ENCODE measurements at regions not wholly inside any gene's neighbourhood (a gene's known extent, or its start where the extent isn't known, plus 50 kb on each side); places are given as distances from the start of the nearest gene placed in this dataset.

- no peak for DNase-seq
These were observed 1584.8 kb downstream of the SLITRK5 start for GRCh38 chr13:89255844-89256406.

DNA sequence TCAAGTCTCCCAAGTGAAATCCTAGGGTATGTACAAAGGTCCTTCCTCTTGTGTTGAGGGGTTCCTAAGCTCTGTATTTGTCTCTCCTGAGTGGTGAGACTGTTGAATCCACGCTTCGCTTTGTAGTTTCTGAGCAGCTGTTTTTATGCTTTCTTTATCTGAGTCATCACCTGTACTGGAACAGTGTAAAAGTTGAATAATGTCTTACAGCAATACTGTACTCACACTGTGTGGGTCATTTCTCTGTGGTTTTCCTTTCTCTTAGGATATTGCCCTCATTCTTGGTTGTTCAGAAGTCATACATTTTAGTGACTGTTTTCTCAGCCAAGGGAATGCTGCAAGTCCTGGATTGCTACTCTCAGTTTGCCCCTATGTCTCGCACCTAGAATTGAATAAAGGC is 1596.6 kb downstream of the SLITRK5 start:
- no peak for DNase-seq

DNA sequence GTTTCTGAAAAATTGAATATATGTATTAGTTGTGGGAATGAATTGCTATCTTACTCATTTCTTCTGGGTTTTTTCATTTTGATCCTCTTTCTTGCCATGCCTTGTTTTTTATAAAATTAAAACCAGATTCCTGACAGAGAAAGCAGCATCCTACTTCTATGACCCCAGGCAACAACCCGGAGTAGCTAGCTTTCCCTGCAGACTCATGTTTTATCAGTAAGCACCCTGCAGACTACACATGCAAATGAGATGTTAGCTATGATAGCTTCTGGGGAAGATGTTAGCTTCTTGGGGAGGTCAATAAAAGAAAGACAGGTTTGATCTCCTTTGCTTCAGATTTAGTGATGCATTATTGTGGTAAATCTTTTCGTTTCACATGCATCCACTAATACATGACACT is 1598.6 kb downstream of the SLITRK5 start:
- DNase-seq = no peak

DNA sequence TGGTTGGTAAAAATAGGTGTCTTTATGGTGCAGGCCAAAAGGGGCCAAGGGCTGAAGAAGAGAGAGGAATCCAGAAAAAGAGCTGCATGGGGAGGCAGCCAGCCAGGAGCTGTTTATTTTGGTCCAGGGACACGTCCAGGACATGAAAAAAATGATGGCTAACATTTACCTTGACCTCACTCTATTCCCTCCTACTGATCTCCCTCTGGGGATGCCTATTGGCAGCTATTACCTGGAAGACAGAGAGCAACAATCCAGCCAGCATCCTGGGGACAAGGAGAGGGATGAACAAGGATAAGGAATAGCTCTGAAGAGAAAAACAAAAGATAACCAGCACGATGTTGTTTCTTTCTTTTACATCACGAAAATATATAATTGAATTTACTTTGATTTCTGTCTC is 1599.6 kb downstream of the SLITRK5 start:
- DNase-seq = no peak

- DNase-seq = no peak
These were observed 1608.2 kb downstream of the SLITRK5 start for GRCh38 chr13:89279374-89279773.

DNA sequence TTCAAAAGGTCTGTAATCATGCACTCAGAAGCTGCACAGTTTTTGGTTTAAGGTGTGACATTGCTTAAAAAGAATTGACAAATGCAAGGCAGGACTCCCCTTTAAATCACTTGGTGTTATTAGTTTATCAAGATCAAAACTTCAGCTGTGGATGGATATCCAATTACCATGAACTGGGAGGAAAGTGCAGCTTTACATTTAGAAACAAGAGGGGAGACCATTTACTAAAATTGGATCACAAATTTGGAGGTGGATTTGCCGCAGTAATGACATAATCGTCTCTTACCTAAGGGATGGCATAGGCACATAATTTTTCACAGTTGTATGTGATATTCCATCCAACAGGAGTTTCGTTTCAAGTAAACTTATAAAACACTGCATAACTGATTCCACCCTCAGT is 1610.2 kb downstream of the SLITRK5 start:
- no peak for DNase-seq

DNA sequence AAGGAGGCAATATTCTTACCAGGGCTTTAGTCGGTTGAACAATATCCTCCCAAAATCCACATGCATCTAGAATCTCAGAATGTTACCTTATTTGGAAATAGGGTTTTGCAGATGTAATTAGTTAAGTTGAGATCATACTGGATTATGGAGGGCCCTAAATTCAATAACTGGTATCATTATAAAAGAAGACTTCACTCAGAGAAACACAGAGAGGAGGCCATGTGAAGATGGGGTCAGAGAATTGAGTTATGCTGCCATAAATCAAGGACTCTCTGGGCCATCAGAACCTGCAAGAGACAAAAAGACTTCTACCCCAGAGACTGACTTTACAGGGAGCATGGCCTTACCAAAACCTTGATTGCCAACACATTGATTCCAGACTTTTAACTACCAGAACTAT is 1611.1 kb downstream of the SLITRK5 start:
- DNase-seq = no peak

- DNase-seq = no peak
These were observed 1616.2 kb downstream of the SLITRK5 start for GRCh38 chr13:89287381-89287780.

- no peak for DNase-seq
These were observed 1623.1 kb downstream of the SLITRK5 start for GRCh38 chr13:89294115-89294867.

GRCh38 chr13:89307278-89307677 is 1636.1 kb downstream of the SLITRK5 start:
- DNase-seq = no peak

DNA sequence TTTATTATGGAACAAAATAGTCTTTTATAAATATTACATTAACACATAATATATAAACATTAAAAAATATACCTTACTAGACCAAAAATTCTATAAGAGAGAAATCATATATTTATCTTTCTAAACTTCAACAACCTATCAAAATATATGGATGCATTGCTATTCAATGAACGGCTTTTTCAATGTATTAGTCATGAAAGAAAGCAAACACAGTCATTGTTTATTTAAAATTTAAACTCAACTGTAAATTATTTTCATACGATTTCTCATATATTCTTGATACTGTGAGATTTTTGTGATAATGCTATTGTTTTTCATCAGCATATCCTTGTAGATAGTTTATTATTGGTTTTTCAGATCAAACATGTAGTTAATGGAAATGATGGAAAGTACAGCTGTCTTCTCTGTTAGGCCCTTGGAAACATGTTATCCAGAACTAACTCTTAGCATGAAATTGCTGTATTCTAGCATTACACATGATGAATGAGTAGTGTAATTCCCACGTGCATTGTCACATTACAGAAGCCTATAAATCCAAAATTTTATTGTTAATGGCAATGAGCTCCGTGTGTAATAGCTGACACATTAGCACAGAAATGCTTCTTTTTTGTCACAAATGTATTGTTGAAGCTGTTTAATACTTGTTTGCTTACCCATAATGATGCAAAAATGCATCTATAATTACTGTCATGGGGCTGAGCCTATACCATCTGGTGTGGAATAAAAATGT is 1639.9 kb downstream of the SLITRK5 start:
- no peak for DNase-seq

DNA sequence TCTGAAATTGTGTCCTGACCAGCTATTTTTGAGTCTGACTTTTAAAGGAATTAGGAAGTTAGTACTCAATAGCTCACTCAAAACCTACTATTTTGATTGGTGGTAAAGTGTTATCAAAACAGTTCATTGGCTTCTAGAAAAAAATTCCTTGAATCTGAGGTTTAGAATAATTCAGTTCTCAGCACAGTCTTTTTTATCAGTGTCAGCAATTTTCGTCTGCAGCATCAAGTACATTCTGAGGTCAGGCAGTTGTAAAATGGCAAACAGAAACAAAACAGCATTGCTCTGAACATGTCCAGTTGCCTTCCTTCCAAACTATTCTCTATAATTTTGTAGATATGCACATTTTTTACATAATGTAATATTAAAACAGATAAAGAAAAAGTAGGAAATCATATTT is 1644.1 kb downstream of the SLITRK5 start:
- DNase-seq = no peak

DNA sequence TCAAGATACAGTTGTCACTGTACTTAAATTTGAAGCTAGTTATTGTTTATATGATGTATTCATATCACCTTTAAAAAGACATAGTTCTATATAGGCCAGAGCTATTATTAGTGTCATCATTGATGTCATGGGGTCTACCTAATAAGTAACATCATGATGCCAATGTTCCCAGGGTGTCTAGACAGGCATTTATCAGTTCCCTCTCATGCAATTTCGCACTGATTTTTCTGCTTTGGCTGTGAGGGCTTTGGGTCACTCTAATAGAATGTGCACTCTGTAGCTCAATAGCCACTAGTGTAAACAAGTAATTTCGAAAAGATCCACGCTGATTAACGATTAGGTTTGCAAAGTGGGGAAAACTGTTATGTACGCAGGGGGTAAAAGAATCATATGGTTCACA is 1651.3 kb downstream of the SLITRK5 start:
- DNase-seq = no peak

DNA sequence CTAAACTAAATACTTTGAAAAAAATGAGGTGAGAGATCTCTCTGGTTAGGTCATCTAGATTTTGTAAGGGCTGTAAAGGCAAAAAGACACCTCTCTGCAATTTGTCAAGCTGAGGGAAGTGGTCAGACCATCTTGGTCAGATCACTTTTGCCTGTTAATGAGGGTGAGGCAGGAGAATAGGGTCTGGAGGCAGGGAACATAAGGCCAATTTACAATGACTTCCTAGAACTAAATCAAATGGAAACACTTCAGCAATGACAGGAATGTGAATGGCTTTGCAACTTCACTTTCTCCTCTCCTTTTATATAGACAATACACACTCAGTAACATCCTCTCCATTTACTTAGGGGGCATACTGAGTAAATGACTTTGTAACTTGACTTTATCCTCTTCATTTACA is 1653.4 kb downstream of the SLITRK5 start:
- no peak for DNase-seq

- no peak for DNase-seq
These were observed 1672.0 kb downstream of the SLITRK5 start for GRCh38 chr13:89343165-89343564.

DNA sequence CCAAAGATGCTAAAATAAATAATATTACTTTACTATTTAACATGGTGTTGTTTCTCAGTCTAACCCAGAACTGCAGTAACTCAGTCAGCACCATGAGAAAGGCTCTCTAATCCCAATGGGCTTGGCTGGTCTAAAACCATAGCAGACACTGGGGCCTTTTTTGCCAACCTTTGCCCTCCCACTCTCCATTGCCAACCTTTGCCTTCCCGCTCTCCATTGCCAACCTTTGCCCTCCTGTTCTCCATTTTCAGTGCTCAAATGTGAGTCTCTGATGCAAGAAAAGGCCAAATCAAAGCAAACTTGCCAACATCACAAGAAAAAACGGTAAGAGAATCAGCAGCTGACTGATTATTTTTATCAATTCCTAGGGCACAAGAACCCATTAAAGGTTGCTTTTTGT is 1681.2 kb downstream of the SLITRK5 start:
- no peak for DNase-seq

DNA sequence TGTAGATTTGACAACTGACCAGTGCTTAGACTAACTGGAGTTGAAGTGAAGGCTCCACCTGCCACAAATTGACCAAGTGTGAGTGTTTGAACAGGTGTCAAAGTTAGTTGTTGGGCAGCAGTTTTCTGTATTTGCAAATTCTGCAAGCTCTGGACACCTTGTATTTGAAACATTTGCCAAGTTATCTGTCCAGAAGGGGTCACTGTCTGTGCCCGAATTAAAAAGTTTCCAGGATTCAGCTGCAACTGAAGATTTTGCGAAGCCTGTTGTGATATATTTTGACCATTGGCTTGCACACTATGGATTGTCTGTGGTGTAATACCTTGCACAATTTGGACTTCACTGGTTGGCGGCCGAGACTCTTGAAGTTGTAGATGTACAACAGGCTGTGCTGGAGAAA is 1690.7 kb downstream of the SLITRK5 start:
- no peak for DNase-seq

GRCh38 chr13:89363144-89363543 is 1692.0 kb downstream of the SLITRK5 start:
- DNase-seq = no peak

GRCh38 chr13:89372193-89372592 is 1701.0 kb downstream of the SLITRK5 start:
- no peak for DNase-seq

GRCh38 chr13:89375839-89376238 is 1704.7 kb downstream of the SLITRK5 start:
- no peak for DNase-seq

- no peak for DNase-seq
These were observed 1708.9 kb downstream of the SLITRK5 start for GRCh38 chr13:89380101-89380500.

GRCh38 chr13:89382981-89383380 is 1711.8 kb downstream of the SLITRK5 start:
- no peak for DNase-seq

- DNase-seq = no peak
These were observed 1712.7 kb downstream of the SLITRK5 start for GRCh38 chr13:89383891-89384290.

DNA sequence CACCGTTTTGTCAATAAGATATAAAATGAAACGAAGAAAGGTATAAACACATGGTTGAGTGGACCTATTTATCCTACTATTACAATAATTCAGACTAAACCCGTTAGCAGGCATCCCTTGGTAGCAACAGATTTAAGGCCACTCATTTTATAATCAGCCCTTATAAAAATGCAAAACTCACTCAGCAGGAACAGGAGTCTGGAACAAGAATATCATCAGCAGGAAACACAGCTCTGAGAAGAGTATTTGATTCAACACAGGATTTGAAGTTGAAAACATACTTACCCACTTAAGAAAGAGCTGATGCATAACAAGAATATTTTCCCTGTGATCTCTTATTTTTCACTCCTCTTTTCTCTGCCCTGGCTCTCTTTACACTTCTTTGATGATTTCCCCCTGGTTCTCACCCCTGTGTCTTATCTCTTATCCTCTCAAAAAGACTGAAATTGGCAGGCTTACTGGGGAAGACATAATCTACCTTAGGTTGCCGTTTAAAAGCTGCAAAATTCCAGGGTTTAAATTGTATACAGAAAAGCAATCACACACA is 1722.7 kb downstream of the SLITRK5 start:
- DNase-seq = no peak

Measured in activated CD4-positive, alpha-beta T cell treated with anti-CD3 and anti-CD28 coated beads for 48 hours (primary cell).